ENCODE measurements at regions not wholly inside any gene's neighbourhood (a gene's known extent, or its start where the extent isn't known, plus 50 kb on each side); places are given as distances from the start of the nearest gene placed in this dataset.

GRCh38 chr3:152148579-152148978 is 120.2 kb upstream of the MBNL1 start:
- TF ChIP-seq REST (IDR thresholded peaks at IDR 0.05; ENCODE audit: insufficient read depth in 1 of 2, low read depth in 2 of 2, low read length in 1 of 2) (no peak), POLR2AphosphoS5 (IDR thresholded peaks at IDR 0.05; ENCODE audit: low read depth, low read length) (no peak), SIN3A (IDR thresholded peaks at IDR 0.05; ENCODE audit: borderline replicate concordance, insufficient read depth, low read depth, low read length) (no peak), TCF7L2 (IDR thresholded peaks at IDR 0.05; ENCODE audit: low read depth, low read length) (no peak), CTCF (IDR thresholded peaks at IDR 0.05) (no peak)
- H3K27ac ChIP-seq (ENCODE audit: low read length) = no peak overlapping the region
- intact Hi-C loops (cut with micrococcal nuclease; ENCODE audit: unreplicated experiment) (no loop called here), in situ Hi-C loops (cut with HindIII; ENCODE audit: low pct_unique_long_range_greater_than_20kb, low sequenced_read_pairs) (no loop called here)
- no peaks in the 10 kb centered on the region for H3K9me3 ChIP-seq (ENCODE audit: control insufficient read depth, insufficient read depth, low read depth, low read length)
- H3K4me1 ChIP-seq (ENCODE audit: control insufficient read depth, insufficient read depth, low read length) = no peaks in the 10 kb centered on the region
- ChIA-PET POLR2A (no interaction called here), CTCF (no interaction called here)
- no peak overlapping the region for H3K4me3 ChIP-seq (ENCODE audit: low read depth in 2 of 2, low read length in 2 of 2)
- no peak for DNase-seq (ENCODE audit: low read depth, low spot score)
- ATAC-seq = no peak
- no peaks in the 10 kb centered on the region for H3K27me3 ChIP-seq (ENCODE audit: control insufficient read depth, insufficient read depth, low read length)
- H3K36me3 ChIP-seq (ENCODE audit: control insufficient read depth, insufficient read depth, low read length) = no peaks in the 10 kb centered on the region
- no TSS peak for BruUV-seq (replicated peaks)

GRCh38 chr3:152149832-152150231 is 118.9 kb upstream of the MBNL1 start:
- intact Hi-C loops (cut with micrococcal nuclease; ENCODE audit: unreplicated experiment) (no loop called here), in situ Hi-C loops (cut with HindIII; ENCODE audit: low pct_unique_long_range_greater_than_20kb, low sequenced_read_pairs) (no loop called here)
- no peak overlapping the region for H3K4me3 ChIP-seq (ENCODE audit: low read depth in 2 of 2, low read length in 2 of 2)
- ChIA-PET CTCF (no interaction called here), POLR2A (no interaction called here)
- DNase-seq (ENCODE audit: low read depth, low spot score) (no peak), ATAC-seq (no peak)
- H3K9me3 ChIP-seq (ENCODE audit: control insufficient read depth, insufficient read depth, low read depth, low read length) = no peaks in the 10 kb centered on the region
- H3K4me1 ChIP-seq (ENCODE audit: control insufficient read depth, insufficient read depth, low read length) = no peaks in the 10 kb centered on the region
- no peaks in the 10 kb centered on the region for H3K27me3 ChIP-seq (ENCODE audit: control insufficient read depth, insufficient read depth, low read length)
- TF ChIP-seq TCF7L2 (IDR thresholded peaks at IDR 0.05; ENCODE audit: low read depth, low read length) (no peak), SIN3A (IDR thresholded peaks at IDR 0.05; ENCODE audit: borderline replicate concordance, insufficient read depth, low read depth, low read length) (no peak), POLR2AphosphoS5 (IDR thresholded peaks at IDR 0.05; ENCODE audit: low read depth, low read length) (no peak), CTCF (IDR thresholded peaks at IDR 0.05) (no peak), REST (IDR thresholded peaks at IDR 0.05; ENCODE audit: insufficient read depth in 1 of 2, low read depth in 2 of 2, low read length in 1 of 2) (no peak)
- H3K36me3 ChIP-seq (ENCODE audit: control insufficient read depth, insufficient read depth, low read length) = no peaks in the 10 kb centered on the region
- no TSS peak for BruUV-seq (replicated peaks)
- H3K27ac ChIP-seq (ENCODE audit: low read length) = no peak overlapping the region
